Adrenal gland (tissue), 5 donors: ENCODE measurements at regions not wholly inside any gene's neighbourhood (a gene's known extent, or its start where the extent isn't known, plus 50 kb on each side); places are given as distances from the start of the nearest gene placed in this dataset.

Experiments used
- POLR2A ChIP-seq, 2 donors: fragments of 450-650 bp; IDR thresholded peaks; one replicate each; pipeline ENCODE4 v1.6.1; 2017; ENCODE audit warnings: antibody characterized with exemption in 2 of 2, mild to moderate bottlenecking in 2 of 2, moderate library complexity in 1 of 2
- TF ChIP-seq, protein P1 (sequence below), 6 experiments: fragments of 450-650 bp in 4 of 6; fragments of 200-600 bp in 2 of 6; sonication (generic) in 1 of 6; IDR thresholded peaks; 1 replicate in 5 of 6; 2 replicates in 1 of 6; pipeline versions ENCODE4 v1.5.1 to v1.8.0; 2016 to 2021; ENCODE audit warnings: antibody characterized with exemption in 6 of 6, mild to moderate bottlenecking in 2 of 6, moderate library complexity in 1 of 6
- donor health status: DM: no; HTN: no; CAD: no.

DNA sequence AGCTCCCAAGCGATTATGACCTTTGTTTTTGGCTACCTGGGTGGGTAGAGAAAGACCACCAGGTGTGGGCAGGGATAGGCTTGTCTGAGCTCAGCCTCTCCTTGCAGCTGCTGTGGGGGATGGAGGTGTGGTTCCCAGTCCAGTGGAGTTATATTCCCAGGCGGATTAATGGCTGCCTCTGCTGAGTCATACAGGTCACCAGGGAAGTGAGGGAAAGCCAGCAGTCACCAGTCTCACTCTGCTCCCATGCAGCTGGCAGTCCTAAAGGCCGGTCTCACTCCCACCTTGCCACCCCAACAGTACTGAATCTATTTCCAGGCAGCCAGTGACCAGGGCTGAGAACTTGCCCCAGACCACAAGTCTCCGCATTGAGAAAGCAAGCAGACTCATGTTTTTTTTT lies 399.2 kb downstream of the VRK1 start:
- TF ChIP-seq POLR2A (IDR thresholded peaks at IDR 0.05), result no peak
- TF ChIP-seq, protein P1, sequence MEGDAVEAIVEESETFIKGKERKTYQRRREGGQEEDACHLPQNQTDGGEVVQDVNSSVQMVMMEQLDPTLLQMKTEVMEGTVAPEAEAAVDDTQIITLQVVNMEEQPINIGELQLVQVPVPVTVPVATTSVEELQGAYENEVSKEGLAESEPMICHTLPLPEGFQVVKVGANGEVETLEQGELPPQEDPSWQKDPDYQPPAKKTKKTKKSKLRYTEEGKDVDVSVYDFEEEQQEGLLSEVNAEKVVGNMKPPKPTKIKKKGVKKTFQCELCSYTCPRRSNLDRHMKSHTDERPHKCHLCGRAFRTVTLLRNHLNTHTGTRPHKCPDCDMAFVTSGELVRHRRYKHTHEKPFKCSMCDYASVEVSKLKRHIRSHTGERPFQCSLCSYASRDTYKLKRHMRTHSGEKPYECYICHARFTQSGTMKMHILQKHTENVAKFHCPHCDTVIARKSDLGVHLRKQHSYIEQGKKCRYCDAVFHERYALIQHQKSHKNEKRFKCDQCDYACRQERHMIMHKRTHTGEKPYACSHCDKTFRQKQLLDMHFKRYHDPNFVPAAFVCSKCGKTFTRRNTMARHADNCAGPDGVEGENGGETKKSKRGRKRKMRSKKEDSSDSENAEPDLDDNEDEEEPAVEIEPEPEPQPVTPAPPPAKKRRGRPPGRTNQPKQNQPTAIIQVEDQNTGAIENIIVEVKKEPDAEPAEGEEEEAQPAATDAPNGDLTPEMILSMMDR (IDR thresholded peaks at IDR 0.05), result no peak
